ENCODE measurements at regions not wholly inside any gene's neighbourhood (a gene's known extent, or its start where the extent isn't known, plus 50 kb on each side); places are given as distances from the start of the nearest gene placed in this dataset.

DNA sequence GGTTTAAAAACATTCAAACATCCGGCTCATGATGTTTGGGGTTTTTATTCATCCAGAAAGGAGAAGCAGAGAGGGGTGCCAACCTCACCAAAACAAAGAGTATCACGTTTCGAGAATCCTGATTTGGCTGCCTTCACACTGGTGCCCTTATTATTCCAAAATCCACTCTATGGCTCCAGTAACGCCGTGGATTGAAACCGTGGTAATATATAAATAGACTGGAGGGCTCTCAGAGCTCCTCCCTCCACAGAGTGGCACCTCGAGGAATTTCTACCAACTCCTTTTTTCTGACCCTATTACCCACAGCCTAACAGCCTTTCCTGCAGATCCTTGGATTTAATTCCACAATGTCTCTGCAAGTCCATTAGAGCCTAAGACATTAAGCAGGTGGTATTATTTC is 353.6 kb downstream of the CRPPA start:
- TF ChIP-seq, protein P1, sequence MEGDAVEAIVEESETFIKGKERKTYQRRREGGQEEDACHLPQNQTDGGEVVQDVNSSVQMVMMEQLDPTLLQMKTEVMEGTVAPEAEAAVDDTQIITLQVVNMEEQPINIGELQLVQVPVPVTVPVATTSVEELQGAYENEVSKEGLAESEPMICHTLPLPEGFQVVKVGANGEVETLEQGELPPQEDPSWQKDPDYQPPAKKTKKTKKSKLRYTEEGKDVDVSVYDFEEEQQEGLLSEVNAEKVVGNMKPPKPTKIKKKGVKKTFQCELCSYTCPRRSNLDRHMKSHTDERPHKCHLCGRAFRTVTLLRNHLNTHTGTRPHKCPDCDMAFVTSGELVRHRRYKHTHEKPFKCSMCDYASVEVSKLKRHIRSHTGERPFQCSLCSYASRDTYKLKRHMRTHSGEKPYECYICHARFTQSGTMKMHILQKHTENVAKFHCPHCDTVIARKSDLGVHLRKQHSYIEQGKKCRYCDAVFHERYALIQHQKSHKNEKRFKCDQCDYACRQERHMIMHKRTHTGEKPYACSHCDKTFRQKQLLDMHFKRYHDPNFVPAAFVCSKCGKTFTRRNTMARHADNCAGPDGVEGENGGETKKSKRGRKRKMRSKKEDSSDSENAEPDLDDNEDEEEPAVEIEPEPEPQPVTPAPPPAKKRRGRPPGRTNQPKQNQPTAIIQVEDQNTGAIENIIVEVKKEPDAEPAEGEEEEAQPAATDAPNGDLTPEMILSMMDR (IDR thresholded peaks at IDR 0.05) = no peak
- no peak for TF ChIP-seq POLR2A (IDR thresholded peaks at IDR 0.05)
- no peak for TF ChIP-seq POLR2AphosphoS5 (IDR thresholded peaks at IDR 0.05)
- no peak for TF ChIP-seq EP300 (IDR thresholded peaks at IDR 0.05)
